GM12865 (cell line): ENCODE measurements at regions not wholly inside any gene's neighbourhood (a gene's known extent, or its start where the extent isn't known, plus 50 kb on each side); places are given as distances from the start of the nearest gene placed in this dataset.

Source experiments
- DNase-seq: peaks from one replicate; pipeline ENCODE4 v3.0.0; 2010; ENCODE audit warnings: low read depth
- H3K4me3 ChIP-seq: 2 replicates; pipeline ENCODE4 v1.5.1; 2011; ENCODE audit warnings: mild to moderate bottlenecking, low read depth, low read length, control low read depth
- TF ChIP-seq, protein P1 (sequence below): IDR thresholded peaks from 2 replicates; pipeline ENCODE4 v1.5.1; 2011; ENCODE audit warnings: low read length, control low read depth, low read depth, inconsistent platforms; ENCODE audit not compliant: insufficient read depth; ENCODE audit errors: missing control alignments

DNA sequence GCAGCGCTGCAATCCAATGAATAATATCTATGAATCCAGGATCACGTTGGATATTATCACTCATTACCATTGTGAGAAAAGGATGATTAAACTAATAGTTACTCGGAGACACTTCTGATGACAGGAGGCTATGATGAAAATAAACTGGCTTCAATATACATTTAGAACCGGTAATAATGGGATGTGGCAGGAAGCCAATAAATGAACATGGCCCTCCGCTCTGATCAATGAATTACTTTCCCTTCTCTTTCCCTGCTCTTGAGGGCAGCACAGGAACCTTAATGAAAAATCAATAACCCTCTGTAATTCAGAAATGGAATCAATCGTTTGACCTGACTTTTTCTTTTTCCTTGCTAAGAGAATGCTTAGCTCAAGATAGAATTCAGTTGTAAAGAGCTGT, 103.9 kb upstream of the PAQR3 start:
- no peak for DNase-seq
- TF ChIP-seq, protein P1, sequence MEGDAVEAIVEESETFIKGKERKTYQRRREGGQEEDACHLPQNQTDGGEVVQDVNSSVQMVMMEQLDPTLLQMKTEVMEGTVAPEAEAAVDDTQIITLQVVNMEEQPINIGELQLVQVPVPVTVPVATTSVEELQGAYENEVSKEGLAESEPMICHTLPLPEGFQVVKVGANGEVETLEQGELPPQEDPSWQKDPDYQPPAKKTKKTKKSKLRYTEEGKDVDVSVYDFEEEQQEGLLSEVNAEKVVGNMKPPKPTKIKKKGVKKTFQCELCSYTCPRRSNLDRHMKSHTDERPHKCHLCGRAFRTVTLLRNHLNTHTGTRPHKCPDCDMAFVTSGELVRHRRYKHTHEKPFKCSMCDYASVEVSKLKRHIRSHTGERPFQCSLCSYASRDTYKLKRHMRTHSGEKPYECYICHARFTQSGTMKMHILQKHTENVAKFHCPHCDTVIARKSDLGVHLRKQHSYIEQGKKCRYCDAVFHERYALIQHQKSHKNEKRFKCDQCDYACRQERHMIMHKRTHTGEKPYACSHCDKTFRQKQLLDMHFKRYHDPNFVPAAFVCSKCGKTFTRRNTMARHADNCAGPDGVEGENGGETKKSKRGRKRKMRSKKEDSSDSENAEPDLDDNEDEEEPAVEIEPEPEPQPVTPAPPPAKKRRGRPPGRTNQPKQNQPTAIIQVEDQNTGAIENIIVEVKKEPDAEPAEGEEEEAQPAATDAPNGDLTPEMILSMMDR, result no peak
- H3K4me3 ChIP-seq, result no peak overlapping the region

DNA sequence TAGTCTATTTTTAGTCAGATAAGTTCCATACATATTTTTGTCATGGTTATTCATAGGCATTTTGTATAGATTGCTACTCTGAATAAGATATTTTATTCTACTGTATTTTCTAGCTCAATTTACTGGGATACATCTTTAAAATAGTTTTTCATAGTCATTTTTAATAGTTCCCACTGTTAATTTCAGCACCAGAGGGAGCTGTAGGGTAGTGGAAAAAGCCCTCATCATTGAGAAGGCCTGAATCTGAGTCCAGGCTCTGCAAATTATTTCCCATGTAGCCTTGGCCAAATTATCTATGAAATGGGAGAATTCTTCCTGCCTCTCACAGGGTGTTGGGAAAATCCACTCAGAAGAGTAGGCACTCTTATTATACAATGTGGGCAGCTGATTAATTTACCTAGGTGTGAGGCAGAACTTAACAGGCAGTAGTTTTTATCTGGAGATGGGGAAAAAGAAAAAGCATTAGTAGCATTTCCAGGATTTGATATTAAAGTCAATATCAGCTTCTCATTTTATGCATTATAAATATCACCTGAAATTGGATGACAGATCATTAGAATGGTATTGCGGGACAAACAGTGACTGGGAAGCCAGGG, 102.9 kb upstream of the PAQR3 start:
- peak; percentile 24 for DNase-seq

DNA sequence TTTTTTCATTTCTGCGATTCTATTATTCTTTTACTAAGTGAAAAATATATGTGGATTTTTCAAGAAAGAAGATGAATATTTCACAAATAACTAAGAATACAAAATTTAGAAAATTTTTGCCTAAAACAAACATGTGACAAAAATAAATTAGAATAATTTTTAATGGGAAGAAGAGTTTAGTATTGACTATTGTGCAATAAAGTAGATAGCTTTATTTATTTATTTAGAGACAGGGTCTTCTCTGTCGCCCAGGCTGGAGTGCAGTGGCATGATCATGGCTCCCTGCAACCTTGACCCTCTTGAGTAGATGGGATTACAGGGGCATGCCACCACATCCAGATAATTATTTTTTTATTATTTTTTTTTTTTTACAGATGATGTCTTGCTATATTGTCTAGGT, 95.3 kb upstream of the PAQR3 start:
- DNase-seq, result no peak

More for the DNA sequence above, 102.9 kb upstream of the PAQR3 start:
- no peak overlapping the region for H3K4me3 ChIP-seq
- TF ChIP-seq, protein P1, result peak; percentile 30

DNA sequence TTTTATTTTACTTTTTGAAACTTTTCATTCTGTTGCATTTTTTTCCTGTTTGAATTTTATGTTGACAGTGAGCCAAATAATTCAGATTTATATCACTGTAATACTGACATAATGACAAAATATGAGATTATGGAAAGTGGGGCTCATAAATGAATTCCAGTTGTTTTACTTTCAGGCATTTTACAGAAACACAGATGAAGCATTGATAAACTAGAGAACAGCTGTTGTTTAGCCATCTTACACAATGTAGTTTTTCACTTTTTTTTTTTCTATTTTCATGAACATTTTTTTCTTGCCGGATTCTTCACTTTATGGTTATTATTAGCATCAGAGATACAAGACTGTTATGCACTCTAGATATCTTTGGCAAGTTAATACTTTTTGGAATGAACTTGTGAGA, 91.7 kb upstream of the PAQR3 start:
- TF ChIP-seq, protein P1, result no peak
- DNase-seq, result no peak

More for the DNA sequence above, 95.3 kb upstream of the PAQR3 start:
- TF ChIP-seq, protein P1, result no peak
- no peak overlapping the region for H3K4me3 ChIP-seq

DNA sequence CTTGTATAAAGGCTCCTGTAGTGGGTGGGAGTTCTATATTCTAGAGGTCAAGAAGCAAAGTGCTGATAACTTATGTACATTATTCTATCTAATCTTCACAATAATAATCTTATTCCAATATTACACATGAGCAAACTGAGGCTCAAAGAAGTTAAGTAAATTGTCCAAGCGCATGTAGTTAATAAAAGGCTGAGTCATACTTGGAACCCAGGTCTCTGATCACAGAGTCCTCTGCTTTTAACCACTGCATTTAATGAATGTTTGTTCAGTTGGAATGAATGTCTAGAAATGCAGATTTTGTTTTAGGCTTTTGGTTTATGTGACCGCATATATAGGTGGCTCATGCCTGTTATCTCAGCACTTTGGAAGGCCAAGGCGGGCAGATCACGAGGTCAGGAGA, 88.4 kb upstream of the PAQR3 start:
- H3K4me3 ChIP-seq, result no peak overlapping the region
- no peak for DNase-seq
- TF ChIP-seq, protein P1, result no peak

More for the DNA sequence above, 91.7 kb upstream of the PAQR3 start:
- no peak overlapping the region for H3K4me3 ChIP-seq

DNA sequence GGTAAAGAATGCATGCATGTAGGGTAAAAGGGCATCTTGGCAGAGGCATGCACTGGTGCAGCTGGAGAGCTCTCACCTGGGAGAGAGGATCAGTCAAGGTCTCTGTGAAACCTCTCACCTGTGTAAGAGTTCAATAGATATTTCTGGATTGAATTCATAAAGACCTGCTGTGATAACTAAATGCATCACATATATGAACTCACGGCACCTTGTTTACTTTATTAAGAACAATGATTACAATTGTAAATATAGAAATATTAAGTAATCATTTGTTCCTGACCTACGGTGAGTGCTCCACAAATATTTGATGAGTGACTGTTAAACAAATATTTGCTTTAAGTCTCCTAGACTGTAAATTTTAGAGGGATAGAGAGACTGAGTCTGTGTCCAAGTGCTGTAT, 85.9 kb upstream of the PAQR3 start:
- DNase-seq, result no peak
- TF ChIP-seq, protein P1, result no peak
- no peak overlapping the region for H3K4me3 ChIP-seq

DNA sequence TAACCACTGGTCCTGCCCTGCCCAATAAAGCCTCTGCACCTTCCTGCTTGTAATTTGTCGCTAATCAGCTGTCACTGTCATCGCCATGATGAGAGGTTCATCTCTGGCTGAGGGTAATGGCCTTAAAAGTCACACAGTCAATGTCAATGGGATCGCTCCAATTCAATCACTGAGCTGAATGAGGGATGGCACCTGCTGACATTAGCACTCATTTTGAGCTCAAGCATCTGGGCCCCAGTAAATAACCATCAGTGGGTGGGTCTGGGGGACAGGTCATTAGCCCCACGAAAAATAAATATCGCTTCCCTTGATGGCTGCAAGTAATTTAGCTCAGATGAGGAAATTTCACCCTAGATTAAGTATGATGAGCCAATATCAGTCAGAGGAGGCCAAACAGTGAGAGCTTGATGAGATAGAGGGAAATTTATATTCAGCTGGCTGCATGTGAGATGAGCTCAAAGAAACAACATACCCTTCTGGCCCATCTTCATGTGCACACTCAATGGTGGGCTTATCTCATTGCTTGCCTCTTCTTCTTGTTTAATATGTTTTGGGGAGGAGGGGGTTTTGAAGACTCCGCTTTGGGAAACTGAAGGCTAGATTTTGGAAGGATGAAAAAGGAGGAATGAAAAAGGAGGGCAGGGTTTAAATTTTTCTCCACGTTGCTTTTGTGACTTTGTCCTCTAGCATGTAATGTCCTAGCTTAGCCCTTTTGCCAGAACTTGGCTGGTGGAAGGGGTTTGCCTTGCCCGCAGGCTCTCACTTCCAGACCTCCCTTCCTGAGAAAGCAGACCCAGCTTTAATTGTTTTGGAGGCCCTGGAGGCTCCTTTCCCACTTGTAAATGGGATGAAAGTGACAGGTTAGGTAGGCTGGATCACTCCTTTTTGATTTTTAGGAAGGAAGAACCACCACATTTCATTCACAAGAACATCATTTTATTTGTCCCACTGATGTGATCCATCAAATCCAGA, 84.8 kb upstream of the PAQR3 start:
- no peak overlapping the region for H3K4me3 ChIP-seq
- TF ChIP-seq, protein P1, result no peak
- DNase-seq, result no peak
